ENCODE measurements at regions not wholly inside any gene's neighbourhood (a gene's known extent, or its start where the extent isn't known, plus 50 kb on each side); places are given as distances from the start of the nearest gene placed in this dataset.

DNA sequence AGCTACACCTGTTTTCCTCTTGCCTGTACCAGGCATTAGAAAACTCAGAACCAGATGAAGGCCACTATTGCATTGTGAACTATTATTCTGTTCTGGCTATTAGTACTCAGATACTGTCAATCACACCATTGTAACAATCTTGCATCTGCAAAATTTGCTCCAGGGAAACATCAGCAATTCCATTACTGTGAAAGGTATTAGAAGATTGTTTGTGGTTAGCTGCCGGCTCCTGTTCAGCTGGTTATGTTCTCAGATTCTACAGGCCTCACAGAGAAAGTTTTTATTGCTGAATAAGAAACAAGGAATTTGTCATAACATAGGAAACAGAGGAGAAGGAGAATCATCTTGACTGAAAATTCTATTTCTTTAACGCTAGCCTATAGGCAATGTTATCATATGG is 179.9 kb downstream of the PLOD2 start:
- TF ChIP-seq CTCF (IDR thresholded peaks at IDR 0.05) (no peak), POLR2AphosphoS5 (IDR thresholded peaks at IDR 0.05; ENCODE audit: insufficient read depth in 1 of 2, low read depth in 1 of 2) (no peak), POLR2A (IDR thresholded peaks at IDR 0.05) (no peak)
